Hematopoietic multipotent progenitor cell (in vitro differentiated cells): ENCODE measurements at regions not wholly inside any gene's neighbourhood (a gene's known extent, or its start where the extent isn't known, plus 50 kb on each side); places are given as distances from the start of the nearest gene placed in this dataset.

Experiments
- DNase-seq, 3 donors: peaks; one replicate each; pipeline ENCODE4 v3.0.0-alpha.2; 2011 to 2015; ENCODE audit warnings: low read depth in 2 of 3, low spot score in 2 of 3

DNA sequence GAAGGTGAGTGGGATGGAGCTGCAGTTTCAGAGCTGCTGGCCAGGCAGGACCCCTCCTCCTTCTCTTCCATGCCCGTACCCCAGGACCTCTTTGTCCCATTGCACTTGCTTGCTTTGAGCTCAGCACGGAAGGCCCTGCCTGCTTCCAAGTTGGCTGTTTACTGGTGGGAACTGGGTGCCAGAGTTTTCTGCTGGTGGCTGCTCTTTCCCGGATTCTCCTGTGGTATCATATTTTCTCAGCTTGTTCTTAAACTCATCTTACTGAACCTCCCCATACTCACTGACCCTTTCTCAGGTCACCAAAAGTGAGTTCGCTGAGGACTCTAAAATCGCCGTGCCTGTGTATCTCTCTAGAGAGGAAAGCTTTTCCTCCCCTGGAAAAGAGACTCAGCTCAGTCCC, 297.7 kb upstream of the TNP1 start:
- DNase-seq: no peak

DNA sequence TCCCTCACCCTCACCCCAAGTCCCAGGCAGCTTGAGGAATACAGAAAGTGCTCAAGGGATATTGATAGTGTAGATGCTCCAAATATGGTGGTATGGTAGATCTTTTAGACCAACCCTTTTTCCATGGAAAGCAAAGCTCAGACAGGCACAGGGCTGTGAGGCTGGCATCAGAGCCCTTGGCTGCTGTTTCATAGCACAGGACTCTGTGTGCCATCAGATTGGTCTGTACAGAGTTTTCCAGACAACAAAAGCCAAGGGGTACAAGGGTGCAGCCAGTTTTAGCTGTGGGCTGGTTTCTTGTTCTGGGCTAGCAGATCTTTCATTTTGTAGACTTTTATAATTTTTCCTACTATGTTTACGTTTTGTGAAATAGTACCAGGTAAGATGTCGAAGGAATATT, 296.9 kb upstream of the TNP1 start:
- no peak for DNase-seq

DNA sequence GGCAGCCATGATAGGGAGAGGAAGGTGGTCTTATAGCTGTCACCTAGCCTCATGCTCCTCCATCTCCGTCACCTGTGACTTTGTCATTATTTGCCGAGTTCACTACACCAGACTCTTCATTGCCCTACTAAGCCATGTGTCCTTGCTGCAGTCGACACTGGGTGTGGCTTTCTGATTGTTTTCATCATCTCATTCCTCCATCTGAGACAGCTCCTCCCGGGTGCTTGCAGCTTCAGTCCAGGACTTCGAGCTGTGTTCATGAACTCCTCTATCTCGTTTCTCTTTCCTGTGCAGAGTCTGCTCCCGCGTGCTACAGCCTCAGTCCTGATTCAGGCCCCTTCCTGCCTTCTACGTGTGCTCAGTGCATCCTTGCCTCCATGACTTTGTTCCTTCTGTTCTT, 295.1 kb upstream of the TNP1 start:
- DNase-seq: no peak

DNA sequence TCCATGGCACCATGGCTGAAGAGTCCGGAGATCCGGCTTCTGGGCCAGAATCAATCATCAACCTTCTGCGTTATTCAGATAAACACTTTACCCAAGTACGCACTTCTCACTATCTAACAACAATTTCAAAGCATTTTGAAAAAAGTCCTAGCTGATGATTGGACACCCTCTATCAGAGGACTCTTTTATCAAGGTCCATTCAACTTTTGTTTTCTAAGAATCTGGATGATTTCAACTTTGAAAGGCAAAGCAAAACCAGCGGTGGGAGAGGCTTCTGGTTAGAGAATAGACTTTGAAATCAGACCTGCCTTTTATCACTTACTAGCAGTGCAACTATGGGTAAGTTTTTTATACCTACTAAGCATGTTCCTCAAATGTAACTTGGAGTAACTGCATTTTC, 293.6 kb upstream of the TNP1 start:
- DNase-seq: no peak

DNA sequence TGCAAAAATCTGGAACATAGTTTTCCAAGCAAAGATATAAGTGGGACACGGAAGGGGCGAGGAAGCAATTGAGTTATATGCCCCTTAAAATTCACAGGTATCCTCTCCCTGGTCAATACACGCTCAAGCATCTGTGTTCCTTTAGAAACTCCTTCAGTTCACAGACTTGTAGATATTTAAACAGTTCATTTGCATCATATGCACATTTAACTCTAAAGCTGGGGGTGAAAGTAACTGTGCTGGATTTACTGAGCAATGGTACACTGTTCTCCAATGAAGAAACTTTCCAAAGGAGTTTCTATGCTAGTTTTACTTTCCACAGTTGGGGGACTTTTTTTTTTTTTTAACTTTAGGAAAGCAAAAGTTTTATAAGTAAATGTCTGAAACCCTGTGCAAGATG, 293.0 kb upstream of the TNP1 start:
- DNase-seq: no peak

DNA sequence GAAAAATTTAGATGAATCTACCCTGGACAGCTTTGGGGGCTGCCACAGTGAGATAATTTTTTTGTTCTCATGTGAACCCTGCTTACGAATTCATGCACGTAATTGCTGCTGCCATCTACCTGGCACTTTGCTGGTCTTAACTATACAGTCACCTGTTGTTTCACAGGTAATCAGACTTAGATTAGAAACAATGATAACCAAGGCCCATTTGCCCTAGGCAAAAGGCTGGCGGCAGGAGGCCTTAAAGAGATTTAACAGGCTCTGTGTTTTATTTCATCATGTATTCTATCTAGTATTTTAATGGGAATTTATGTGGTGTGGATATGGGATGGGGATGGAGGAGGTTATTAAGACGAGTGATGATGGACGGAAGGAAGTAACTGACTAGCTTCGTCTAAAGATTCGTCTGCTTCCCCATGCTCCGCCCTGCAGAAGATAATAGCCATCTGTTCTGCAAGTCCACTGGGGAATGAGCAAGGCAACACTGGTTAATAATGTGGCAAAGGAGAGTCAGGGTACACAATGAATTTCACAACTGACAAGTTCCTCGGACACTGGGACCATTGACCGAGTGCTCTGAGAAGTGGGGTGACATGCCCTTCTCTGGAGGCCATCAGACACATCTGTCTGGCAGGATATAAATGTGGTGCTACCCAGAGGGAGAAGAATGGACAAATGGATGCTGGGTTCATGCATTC, 291.8 kb upstream of the TNP1 start:
- no peak for DNase-seq

DNA sequence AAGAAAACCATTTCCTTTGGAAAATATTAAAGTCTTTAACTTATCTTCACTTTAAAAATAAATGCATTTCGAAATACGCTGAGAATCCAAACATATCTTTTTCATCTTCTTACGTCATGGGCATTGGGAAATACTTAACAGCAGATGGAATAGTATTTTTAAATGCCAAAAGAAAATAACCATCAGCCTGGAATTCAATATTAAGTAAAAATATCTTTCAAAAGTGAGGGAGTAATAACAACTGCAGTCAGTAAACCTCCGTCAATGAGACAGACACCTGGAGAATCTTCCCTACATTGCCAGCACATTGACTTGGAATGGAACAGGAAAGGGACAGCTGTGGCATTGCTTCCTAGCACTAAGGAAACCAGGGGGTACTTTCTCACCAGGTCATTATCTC, 290.4 kb upstream of the TNP1 start:
- no peak for DNase-seq

DNA sequence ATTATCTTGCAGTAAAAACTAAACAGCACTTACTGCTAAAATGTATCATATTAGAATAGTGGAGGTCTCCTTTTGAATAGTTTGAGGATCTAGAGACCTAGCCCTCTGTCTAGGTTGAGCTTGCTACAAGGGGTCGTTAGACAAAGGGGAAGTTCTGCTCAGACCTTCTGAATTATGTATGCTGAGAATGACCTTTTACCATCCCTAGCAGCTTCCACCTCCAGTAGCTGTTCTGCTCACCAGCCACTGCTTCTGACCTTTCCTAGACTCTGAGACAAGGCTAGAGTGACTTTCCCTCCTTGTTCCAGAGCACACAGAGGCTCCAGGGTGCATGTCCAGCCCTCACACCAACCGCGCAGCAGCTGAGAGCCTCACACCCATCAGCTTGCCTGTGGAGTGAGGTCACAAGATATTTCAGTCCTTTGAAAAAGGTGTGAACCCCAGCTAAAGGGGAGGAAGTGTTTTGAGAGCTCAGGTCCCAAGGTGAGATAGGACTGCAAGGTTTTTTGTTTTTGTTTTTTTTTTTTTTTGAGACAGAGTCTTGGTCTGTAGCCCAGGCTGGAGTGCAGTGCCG, 289.3 kb upstream of the TNP1 start:
- DNase-seq: no peak

DNA sequence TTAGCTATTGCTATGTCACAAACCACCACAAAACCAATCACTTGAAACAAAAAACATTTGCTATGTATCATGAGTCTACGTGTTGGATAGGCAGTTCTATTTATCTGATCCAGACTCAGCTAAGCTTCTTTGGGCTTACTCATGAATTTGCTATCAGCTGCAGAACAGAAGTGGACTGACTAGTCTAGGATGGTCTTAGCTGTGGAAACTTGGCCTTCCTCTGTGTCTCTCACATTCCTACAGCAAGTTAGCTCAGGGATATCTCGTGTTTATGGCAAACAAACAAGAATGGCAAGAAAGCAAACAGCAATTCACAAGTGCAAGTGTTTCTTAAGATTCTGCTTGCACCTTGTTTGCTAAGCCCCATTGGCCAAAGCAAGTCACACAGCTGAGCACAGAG, 288.0 kb upstream of the TNP1 start:
- no peak for DNase-seq

DNA sequence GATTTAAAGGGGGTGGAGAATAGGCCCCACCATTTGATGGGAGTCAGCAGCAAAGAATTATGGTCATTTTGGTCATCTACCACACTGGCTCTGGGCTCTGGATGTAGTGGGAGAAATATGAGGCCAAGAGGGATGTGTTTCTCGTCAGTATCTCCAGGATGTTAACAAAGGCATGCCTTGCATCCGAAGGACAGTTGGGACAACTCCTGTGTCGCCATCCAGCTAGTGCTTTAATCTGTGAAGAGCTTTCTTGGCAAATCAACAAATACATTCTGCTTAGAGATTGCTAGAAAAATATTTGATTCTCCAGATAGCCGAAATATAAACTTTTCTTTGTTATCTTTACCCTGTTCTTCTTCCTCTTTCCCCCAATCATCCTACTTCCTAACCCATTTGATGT, 287.1 kb upstream of the TNP1 start:
- no peak for DNase-seq

DNA sequence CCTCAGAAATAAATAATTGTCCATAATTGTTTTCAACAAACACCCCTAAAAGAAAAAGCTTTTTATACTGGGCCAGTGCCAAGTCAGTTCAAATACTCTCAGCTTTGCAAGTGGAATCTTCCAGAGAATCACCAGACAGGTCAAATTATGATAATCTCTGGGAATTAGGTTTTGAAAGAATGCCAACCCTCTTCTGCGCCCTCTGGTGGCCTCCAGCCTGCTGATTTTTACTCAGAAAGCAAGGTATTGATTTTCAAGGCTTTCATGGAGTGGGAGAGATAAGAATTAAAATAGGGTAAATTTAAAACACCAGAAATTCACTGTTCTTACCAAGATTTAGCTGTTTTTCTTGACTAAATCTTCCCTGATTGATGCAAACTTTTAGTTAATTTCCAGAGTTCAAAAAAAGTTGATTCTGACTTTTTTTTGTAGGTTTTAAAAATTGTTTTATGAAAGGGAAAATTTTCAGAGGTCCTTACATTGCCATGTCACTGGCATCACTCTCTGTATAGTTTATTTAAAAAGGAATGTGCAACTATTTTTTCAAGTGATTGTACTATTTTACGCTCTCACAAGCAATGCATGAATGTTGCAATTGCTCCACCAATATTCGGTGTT, 282.9 kb upstream of the TNP1 start:
- no peak for DNase-seq

DNA sequence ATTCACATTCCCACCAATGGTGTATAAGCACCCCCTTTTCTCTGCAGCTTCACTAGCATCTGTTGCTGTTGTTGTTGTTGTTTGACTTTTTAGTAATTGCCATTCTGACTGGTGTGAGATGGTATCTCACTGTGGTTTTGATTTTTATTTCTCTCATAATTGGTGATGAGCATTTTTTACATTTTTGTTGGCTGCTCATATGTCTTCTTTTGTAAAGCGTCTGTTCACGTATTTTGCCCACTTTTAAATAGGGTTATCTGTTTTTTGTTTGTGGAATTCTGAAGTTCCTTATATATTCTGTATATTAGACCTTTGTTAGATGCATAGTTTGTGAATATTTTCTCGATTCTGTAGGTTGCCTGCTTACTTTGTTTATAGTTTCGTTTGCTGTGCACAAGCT, 278.4 kb upstream of the TNP1 start:
- no peak for DNase-seq

DNA sequence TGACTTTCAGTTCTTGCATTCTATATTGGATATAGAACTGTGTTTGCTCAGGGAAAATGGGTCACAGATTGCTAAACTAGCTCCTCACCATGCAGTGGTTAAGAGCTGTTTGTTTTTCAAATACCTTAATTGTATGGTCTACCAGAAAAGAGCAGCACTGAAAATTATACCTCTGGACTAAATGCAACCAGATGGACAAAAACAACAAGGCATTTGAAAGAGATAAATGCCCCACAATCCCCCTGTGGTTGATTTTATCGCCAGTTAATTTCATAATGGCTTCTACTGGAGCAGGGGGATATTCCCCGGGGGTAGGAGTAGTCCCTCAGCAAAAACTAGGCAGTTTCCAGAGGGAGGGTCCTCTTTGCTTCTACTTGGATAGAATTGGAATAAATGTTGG, 267.9 kb upstream of the TNP1 start:
- no peak for DNase-seq

DNA sequence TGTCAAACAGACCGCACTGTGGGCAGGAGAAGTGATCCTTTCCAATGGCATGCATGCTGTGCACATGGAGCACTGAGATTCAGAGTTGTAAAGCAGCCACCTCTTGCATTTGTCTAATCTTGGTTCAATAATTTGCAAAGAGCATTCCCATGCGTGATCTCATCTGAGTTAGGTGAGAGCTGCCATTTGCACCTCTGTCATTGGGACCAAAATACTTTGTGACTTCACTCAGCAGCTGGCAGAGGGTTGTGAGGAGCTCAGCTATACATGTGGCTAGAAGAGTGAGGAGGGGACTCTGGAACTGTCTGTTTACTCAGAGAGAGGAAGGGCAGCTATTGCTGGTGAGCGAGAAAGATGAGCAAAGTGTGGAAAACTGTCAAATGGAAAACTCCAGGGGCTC, 265.1 kb upstream of the TNP1 start:
- no peak for DNase-seq

DNA sequence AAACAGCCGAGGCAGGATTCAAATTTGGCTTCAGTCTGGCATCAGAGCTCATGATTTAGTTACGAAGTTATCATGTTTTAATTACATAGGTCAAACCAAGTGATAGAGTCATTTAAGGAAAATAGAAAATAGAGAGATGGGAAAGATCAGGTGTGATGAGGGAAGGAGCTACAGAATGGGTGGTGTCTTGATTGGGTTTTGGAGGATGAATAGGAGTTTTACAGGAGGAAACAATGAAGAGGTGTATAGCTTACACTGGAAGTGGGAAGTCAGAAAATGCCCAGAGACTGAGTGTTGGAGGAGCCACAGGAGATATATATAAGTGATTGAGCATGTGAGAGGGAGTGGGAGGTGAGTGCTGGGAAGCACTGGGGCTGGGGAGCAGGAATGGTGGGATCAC, 264.2 kb upstream of the TNP1 start:
- DNase-seq: no peak

DNA sequence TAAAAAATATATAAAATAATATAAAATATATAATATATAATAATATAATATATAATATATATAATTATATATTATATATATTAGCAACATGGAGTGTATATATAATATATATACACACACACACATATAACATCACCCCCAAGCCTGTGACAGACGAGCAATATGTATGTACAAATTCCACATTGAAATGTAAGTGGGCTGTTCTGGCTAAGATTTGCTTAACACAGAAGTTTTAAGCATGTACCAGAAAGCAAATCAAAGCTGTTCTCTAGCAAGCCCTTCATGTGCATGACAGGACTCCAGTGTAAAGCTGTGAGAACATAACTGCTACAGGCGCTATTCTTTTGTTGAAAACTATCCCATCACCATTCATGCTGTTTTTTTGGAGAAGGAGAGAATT, 261.7 kb upstream of the TNP1 start:
- DNase-seq: no peak

DNA sequence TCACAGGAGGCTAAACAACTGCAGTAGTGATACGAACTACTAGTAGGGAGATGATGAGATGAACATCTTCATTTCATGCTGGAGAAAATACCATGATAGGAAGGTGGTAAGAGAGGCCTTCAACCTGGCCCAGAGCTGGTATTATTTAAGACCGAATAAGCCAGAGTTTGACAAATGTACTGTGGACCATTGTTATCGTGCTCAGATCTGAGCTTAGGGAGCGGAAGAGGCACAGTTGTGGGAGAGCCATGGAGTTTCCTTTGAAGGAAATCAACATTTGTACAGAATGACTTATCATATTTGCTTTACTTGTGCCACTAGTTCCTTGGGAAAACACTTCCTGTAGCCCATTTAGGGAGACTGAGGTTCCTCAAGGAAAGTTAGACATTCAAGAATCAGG, 260.6 kb upstream of the TNP1 start:
- no peak for DNase-seq

DNA sequence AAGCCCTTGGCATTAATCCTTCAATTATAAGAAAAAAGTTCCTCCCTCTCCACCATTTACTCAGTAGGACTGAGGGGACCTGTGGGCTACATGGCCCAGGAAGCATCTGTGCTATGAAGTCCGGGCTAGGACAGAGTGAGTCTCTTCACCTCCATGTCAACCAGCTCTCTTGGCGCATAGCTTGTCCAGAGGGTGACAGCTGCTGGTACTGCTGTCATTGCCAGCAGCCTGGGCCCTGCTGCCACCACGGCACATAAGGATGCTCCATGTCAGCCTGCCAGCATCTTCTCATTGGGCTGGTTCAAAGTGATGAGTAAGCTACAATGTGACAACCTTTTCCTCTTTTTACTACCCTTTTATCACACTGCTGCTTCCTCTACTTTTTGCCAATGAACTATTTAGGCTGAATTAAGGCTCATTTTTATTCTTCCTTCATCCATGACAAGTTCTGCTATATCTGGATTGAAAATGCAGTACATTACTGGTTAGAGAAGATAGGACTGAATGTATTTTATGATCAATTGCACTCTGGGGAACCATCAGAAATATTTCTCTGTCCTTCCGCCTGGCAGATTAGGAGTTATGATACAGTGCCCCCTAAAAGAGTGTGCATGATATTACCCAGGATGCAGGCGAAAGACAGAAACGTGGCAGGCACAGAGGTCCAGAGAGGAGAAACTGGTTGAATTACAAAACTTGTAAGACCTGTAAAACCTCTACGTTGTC, 258.9 kb upstream of the TNP1 start:
- DNase-seq: no peak

DNA sequence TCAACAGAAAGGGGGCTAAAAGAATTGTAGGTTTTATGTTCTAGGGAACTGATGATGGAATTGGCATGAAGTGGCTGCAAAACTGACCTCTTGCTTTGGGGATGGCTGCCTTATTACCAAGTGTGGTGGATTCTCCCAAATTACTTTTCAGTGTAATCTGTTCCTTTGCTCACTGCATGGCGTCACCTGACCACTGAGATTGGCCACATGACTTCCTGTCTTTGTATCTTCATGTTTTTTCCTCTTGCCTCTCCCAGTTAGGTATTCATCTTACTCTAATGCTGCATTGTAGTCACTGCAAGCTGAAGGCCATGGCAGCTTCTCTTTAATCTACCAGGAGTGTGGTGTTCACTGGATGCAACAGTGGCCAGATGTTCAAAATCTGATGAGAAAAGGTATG, 257.7 kb upstream of the TNP1 start:
- DNase-seq: no peak

DNA sequence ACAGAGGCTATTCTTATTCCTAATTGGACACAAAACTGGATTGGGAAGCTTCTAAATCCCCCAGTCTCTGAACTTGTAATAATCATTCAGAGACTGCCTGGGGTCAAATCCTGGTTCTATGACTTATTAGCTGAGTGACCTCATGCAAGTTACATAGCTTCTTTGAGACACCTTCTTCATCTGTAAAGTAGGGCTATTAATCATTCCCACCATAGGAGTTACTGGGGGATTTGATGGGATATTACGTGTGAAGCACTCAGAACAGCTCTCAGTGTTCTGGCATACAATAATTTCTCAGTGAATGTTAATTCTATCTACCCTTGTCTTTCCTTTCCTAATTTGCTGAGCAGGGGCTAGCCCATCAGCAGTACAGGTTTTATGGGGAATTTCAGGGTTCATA, 256.7 kb upstream of the TNP1 start:
- no peak for DNase-seq

DNA sequence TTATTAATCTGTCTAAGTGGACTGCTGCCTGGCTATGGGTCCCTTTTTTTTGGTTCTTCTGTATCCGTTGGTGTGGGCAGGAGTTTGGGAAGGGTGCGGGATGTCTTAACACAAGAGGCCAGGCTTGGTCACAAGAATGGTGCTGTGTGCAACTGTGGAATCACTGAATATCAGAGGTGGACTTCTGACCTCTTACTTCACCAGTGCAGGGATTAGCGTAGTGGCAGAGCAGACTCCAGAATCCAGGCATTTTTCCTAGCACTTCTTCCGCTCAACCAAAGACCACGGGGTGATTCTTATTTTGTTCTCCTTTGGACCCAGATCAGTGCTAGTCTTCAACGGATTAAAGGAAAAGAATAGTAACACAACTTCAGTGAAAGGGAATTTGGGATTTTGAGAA, 254.3 kb upstream of the TNP1 start:
- DNase-seq: no peak

DNA sequence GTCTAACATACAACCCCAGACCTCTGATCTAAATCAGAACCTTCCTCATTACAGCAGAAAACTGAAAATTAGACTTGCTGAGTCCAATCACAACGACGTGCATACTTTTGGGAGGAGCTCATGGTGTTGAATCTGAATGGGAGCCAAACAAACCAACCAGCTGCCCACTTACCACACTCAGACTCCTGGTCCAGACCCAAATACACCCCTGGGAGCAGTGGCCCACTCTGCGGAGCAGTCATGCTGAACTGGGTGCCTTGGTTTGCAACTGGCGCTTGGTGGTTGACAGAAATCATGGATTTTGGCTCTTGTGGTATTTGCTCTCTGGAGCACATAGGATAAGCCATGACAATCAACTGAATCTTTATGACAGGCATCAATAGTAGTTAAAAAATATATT, 253.6 kb upstream of the TNP1 start:
- DNase-seq: no peak
